WI38 (cell line): ENCODE measurements at regions not wholly inside any gene's neighbourhood (a gene's known extent, or its start where the extent isn't known, plus 50 kb on each side); places are given as distances from the start of the nearest gene placed in this dataset.

Source experiments
- H3K4me3 ChIP-seq: 2 replicates; pipeline ENCODE4 v1.5.1; 2011; ENCODE audit warnings: low read depth, mild to moderate bottlenecking, control low read depth, low read length
- CTCF ChIP-seq: IDR thresholded peaks from 2 replicates; pipeline ENCODE4 v1.5.1; 2012; ENCODE audit warnings: low read depth, mild to moderate bottlenecking, control low read depth, low read length

GRCh38 chr4:14434483-14434882, 567.8 kb upstream of the CPEB2 start:
- TF ChIP-seq CTCF: no peak
- no peak overlapping the region for H3K4me3 ChIP-seq

- no peak for TF ChIP-seq CTCF
These were observed 567.4 kb upstream of the CPEB2 start for GRCh38 chr4:14434916-14435315.

GRCh38 chr4:14441561-14441960, 560.7 kb upstream of the CPEB2 start:
- no peak overlapping the region for H3K4me3 ChIP-seq
- no peak for TF ChIP-seq CTCF

More at GRCh38 chr4:14434916-14435315, 567.4 kb upstream of the CPEB2 start:
- no peak overlapping the region for H3K4me3 ChIP-seq

- TF ChIP-seq CTCF: no peak
These were observed 556.4 kb upstream of the CPEB2 start for GRCh38 chr4:14445882-14446281.

GRCh38 chr4:14446311-14446710, 556.0 kb upstream of the CPEB2 start:
- H3K4me3 ChIP-seq: no peak overlapping the region
- TF ChIP-seq CTCF: no peak

More at GRCh38 chr4:14445882-14446281, 556.4 kb upstream of the CPEB2 start:
- H3K4me3 ChIP-seq: no peak overlapping the region

- no peak overlapping the region for H3K4me3 ChIP-seq
- no peak for TF ChIP-seq CTCF
These were observed 555.4 kb upstream of the CPEB2 start for GRCh38 chr4:14446904-14447303.

- no peak for TF ChIP-seq CTCF
- no peak overlapping the region for H3K4me3 ChIP-seq
These were observed 553.0 kb upstream of the CPEB2 start for GRCh38 chr4:14449308-14449707.
